Activated T-cell treated with anti-CD3 and anti-CD28 coated beads, Interleukin-2, amount 50 U/mL, for 24 hours (primary cell): ENCODE measurements at regions not wholly inside any gene's neighbourhood (a gene's known extent, or its start where the extent isn't known, plus 50 kb on each side); places are given as distances from the start of the nearest gene placed in this dataset.
"Not testable (repeated sequence)": the region's sequence is repeated elsewhere in the genome, so short reads cannot be mapped to it uniquely, and the experiment has no call there.

Source experiments
- DNase-seq: peaks from one replicate; pipeline ENCODE4 v3.0.0-alpha.2; 2020
- H3K27ac Mint-ChIP-seq: 2 replicates; pipeline ENCODE4 v1.8.0; 2020; ENCODE audit warnings: mild to moderate bottlenecking, mixed read lengths
- H3K27me3 Mint-ChIP-seq: 2 replicates; pipeline ENCODE4 v1.8.0; 2020; ENCODE audit warnings: mixed read lengths
- H3K36me3 Mint-ChIP-seq: 2 replicates; pipeline ENCODE4 v1.8.0; 2020; ENCODE audit warnings: low read depth, mixed read lengths
- H3K4me1 Mint-ChIP-seq: 2 replicates; pipeline ENCODE4 v1.8.0; 2020; ENCODE audit warnings: low read depth, mixed read lengths
- H3K4me3 Mint-ChIP-seq: 2 replicates; pipeline ENCODE4 v1.8.0; 2020; ENCODE audit warnings: mild to moderate bottlenecking, moderate library complexity, mixed read lengths
- H3K9me3 Mint-ChIP-seq: 2 replicates; pipeline ENCODE4 v1.8.0; 2020; ENCODE audit warnings: mixed read lengths

- H3K36me3 Mint-ChIP-seq, H3K27me3 Mint-ChIP-seq, H3K4me3 Mint-ChIP-seq, H3K4me1 Mint-ChIP-seq, H3K9me3 Mint-ChIP-seq, H3K27ac Mint-ChIP-seq, DNase-seq: not testable (repeated sequence)
Measured at GRCh38 chr11:82182697-82183096, 551.0 kb downstream of the FAM181B start.

DNA sequence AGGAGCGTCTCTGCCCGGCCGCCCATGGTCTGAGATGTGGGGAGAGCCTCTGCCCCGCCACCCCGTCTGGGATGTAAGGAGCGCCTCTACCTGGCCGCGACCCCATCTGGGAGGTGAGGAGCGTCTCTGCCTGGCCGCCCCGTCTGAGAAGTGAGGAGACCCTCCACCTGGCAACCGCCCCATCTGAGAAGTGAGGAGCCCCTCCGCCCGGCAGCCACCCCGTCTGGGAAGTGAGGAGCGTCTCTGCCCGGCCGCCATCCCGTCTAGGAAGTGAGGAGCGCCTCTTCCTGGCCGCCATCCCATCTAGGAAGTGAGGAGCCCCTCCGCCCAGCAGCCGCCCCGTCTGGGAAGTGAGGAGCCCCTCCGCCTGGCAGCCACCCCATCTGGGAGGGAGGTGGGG, 551.9 kb downstream of the FAM181B start:
- not testable (repeated sequence) for H3K4me3 Mint-ChIP-seq, H3K27me3 Mint-ChIP-seq, H3K9me3 Mint-ChIP-seq, H3K36me3 Mint-ChIP-seq, H3K27ac Mint-ChIP-seq, DNase-seq, H3K4me1 Mint-ChIP-seq

DNA sequence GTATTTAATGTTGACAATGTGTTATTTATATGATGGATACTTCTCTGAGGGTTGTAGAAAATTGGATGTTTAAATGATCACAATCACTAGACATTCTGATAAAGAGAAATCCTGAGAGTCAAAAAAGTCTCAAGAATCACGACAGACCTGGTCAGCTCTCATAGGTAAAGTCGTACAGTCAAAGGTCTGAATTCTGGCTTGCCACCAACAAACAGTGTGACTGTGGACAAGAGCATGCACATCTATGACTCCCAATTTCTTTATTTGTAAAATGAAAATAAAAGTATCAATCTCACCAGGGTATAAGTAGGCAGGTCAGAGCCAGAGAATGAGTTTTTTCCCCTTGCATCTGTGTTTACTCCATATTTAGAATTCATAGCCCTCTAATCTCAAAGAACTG, 556.7 kb downstream of the FAM181B start:
- Mint-ChIP-seq H3K4me1 (no peaks in the 10 kb centered on the region), H3K4me3 (no peak overlapping the region), H3K27me3 (no peaks in the 10 kb centered on the region), H3K36me3 (no peaks in the 10 kb centered on the region), H3K9me3 (peaks cover 3% of the 10 kb centered on the region), H3K27ac (no peak overlapping the region)
- no peak for DNase-seq

DNA sequence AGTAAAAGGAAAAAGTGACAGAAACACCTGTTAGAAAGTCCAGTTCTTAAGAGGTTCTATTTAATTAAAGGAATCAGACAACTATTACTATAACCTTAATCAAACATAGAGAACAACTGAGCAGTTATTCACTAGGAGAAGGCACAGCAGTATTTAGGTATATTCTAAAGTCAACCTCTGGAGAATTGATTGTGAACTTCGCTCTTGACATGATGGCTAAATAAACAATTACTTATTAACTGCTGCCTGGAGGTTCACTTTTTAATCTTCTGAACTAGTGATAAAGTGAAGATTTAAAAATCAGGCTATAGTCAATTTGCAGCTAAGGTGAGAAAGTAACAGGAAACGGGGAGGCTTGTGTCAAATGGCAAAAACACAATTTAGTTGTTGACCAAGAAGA, 557.3 kb downstream of the FAM181B start:
- Mint-ChIP-seq H3K4me1 (no peaks in the 10 kb centered on the region), H3K9me3 (peaks cover 6% of the 10 kb centered on the region), H3K4me3 (no peak overlapping the region), H3K27me3 (no peaks in the 10 kb centered on the region), H3K27ac (no peak overlapping the region), H3K36me3 (no peaks in the 10 kb centered on the region)
- no peak for DNase-seq

DNA sequence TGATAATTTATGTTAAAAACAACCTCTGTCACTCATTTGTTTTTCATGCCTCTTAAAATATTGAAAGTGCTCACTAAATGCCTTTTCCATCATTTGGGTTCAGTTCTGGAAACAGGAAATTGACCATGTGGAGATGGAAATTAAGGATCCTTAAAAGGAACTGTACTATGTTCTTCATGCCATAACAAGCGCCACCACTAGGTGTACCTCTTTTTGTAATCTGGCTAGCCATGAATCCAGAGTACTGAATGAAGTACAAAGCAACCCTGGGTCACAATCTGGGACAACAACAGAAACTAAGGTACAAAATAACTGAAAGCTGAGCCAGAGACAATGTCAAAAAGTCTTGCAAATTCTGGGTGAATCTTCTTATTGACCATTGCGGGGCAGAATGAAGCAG, 559.1 kb downstream of the FAM181B start:
- Mint-ChIP-seq H3K4me1 (no peaks in the 10 kb centered on the region), H3K27me3 (no peaks in the 10 kb centered on the region), H3K27ac (no peak overlapping the region), H3K9me3 (peaks cover 3% of the 10 kb centered on the region), H3K4me3 (no peak overlapping the region), H3K36me3 (no peaks in the 10 kb centered on the region)
- DNase-seq = no peak

DNA sequence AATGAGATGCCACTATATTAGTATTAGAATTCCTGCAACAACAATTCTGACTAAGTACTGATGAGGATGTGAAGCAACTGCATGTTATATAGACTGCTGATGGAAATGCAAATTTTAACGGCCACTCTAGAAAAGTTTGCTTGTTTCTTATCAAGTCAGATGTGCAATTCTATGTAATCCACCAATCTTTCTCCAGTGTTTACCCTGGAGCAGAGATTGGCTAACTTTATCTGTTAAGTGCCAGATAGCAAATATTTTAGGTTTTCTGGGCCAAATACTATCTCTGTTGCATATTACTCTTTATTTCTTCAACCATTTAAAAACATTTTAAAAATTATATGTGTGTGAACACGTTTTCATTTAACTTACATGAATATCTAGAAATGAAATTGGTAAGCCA, 586.9 kb downstream of the FAM181B start:
- Mint-ChIP-seq H3K36me3 (no peaks in the 10 kb centered on the region), H3K27me3 (no peaks in the 10 kb centered on the region), H3K4me1 (no peaks in the 10 kb centered on the region), H3K27ac (no peak overlapping the region), H3K9me3 (no peaks in the 10 kb centered on the region), H3K4me3 (no peak overlapping the region)
- no peak for DNase-seq

- Mint-ChIP-seq H3K4me3 (no peak overlapping the region), H3K27me3 (peaks cover 12% of the 10 kb centered on the region), H3K4me1 (no peaks in the 10 kb centered on the region), H3K9me3 (no peaks in the 10 kb centered on the region), H3K36me3 (no peaks in the 10 kb centered on the region), H3K27ac (no peak overlapping the region)
- no peak for DNase-seq
Measured at GRCh38 chr11:82118946-82119345, 614.7 kb downstream of the FAM181B start.

DNA sequence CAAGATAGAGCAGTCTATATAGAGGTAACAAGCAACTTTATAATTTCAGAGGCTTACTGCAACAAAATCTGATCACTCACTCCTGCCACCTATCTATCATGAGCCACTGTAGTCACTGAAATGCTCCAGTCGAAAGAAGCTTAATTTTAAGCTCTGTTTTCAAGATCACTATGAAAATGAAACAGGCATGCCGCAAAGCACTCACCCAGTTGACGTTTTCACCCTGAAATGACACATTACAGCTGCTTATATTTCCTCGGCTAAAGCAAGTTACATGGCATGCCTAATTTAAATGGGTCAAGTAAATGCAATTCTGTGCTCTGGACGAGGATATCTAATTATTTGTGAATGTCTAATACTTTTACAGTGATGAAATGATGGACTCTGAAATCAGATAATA, 616.3 kb downstream of the FAM181B start:
- Mint-ChIP-seq H3K27me3 (peaks cover 12% of the 10 kb centered on the region), H3K36me3 (no peaks in the 10 kb centered on the region), H3K4me3 (no peak overlapping the region), H3K4me1 (no peaks in the 10 kb centered on the region), H3K27ac (no peak overlapping the region), H3K9me3 (no peaks in the 10 kb centered on the region)
- DNase-seq = no peak

- H3K4me3 Mint-ChIP-seq = no peak overlapping the region
- no peaks in the 10 kb centered on the region for H3K27me3 Mint-ChIP-seq
- H3K36me3 Mint-ChIP-seq = no peaks in the 10 kb centered on the region
Measured at GRCh38 chr11:82105331-82105998, 628.2 kb downstream of the FAM181B start.

DNA sequence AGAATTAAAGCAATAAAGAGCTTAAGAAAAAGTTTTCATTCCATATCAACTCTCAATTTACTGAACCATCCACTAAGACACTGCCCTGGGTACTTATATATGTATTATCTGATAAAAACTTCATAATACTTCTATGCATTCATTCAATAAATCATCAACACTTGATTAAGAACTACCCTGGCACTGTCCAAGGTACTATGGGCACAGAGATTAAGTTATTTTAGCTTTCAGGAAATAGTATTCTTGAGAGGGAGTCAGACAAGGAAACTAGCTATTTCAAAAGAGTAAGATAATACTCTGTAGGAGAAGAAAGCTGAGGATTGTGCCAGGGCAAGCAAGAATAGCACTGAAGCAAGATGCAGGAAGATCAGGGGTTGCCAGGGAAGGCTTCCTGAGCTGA, 640.8 kb downstream of the FAM181B start:
- Mint-ChIP-seq H3K9me3 (no peaks in the 10 kb centered on the region), H3K27me3 (no peaks in the 10 kb centered on the region), H3K4me1 (no peaks in the 10 kb centered on the region), H3K27ac (no peak overlapping the region), H3K4me3 (no peak overlapping the region), H3K36me3 (no peaks in the 10 kb centered on the region)
- DNase-seq = no peak

More at GRCh38 chr11:82105331-82105998, 628.2 kb downstream of the FAM181B start:
- Mint-ChIP-seq H3K27ac (no peak overlapping the region), H3K9me3 (peaks cover 6% of the 10 kb centered on the region), H3K4me1 (peaks cover 1% of the 10 kb centered on the region)
- DNase-seq = no peak

- no peak overlapping the region for H3K27ac Mint-ChIP-seq
- H3K27me3 Mint-ChIP-seq = peaks cover 4% of the 10 kb centered on the region
- no peaks in the 10 kb centered on the region for H3K9me3 Mint-ChIP-seq
- no peak for DNase-seq
- H3K4me1 Mint-ChIP-seq = no peaks in the 10 kb centered on the region
- no peaks in the 10 kb centered on the region for H3K36me3 Mint-ChIP-seq
- H3K4me3 Mint-ChIP-seq = no peak overlapping the region
Measured at GRCh38 chr11:82089426-82089825, 644.2 kb downstream of the FAM181B start.

DNA sequence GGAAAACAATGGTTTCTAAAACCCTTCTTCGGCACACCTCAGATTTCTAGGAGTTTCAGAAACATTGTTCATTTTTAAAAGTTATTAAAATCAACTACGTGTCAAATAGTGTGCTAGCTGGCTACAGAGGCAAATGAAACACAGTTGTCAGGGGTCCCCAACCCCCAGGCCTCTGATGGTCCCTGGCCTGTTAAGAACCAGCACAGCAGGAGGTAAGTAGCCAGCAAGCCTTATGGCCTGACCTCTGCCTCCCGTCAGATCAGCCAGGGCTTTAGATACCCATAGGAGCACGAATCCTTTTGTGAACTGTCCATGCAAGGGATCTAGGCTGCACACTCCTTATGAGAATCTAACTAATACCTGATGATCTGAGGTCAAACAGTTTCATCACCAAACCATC, 648.2 kb downstream of the FAM181B start:
- Mint-ChIP-seq H3K4me3 (no peak overlapping the region), H3K27ac (no peak overlapping the region), H3K4me1 (no peaks in the 10 kb centered on the region), H3K36me3 (no peaks in the 10 kb centered on the region), H3K27me3 (peaks cover 9% of the 10 kb centered on the region), H3K9me3 (no peaks in the 10 kb centered on the region)
- no peak for DNase-seq

- no peak for DNase-seq
- no peak overlapping the region for H3K27ac Mint-ChIP-seq
- peaks cover 9% of the 10 kb centered on the region for H3K27me3 Mint-ChIP-seq
- H3K4me3 Mint-ChIP-seq = no peak overlapping the region
- H3K36me3 Mint-ChIP-seq = no peaks in the 10 kb centered on the region
- no peaks in the 10 kb centered on the region for H3K4me1 Mint-ChIP-seq
- H3K9me3 Mint-ChIP-seq = no peaks in the 10 kb centered on the region
Measured at GRCh38 chr11:82082976-82083375, 650.7 kb downstream of the FAM181B start.

DNA sequence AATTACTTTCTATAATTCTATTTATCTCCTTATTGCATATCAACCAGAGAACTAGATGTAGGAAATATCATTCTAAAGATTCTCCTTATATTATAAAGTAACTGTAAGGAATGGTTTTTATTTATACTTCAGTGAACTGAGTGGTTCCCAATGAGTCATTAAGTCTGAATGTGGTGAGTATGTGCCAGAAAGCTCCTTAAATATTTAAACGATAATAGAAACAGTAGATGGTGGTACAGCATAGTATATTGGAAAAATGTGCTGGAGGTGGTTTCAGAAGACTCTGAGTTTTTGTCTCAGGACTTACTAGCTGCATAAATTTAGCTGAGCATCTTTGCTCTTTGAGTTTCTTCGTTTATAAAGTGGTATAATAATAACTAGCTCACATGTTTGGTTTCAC, 653.5 kb downstream of the FAM181B start:
- no peaks in the 10 kb centered on the region for H3K36me3 Mint-ChIP-seq
- no peak for DNase-seq
- no peak overlapping the region for H3K27ac Mint-ChIP-seq

DNA sequence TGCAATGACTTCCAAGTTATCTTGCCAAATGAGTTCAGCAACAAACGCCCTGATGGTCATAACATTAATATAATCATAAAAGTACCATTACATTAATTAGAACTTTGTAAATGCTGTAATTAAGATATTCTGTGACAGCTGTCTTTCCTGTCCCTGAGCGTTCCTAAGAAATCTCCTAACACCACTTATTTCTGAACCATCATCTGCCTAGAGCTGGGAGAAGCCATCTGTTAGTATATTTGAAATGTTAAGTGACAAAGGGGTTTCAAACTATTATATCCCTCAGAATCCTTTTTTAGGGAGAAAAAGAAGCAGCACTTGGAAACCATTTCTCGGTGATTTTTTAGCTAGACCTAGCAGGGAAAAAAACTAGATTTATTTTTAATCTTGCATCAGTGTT, 657.5 kb downstream of the FAM181B start:
- Mint-ChIP-seq H3K4me1 (peaks cover 2% of the 10 kb centered on the region), H3K4me3 (no peak overlapping the region), H3K9me3 (no peaks in the 10 kb centered on the region), H3K36me3 (no peaks in the 10 kb centered on the region), H3K27ac (no peak overlapping the region), H3K27me3 (peaks cover 6% of the 10 kb centered on the region)
- no peak for DNase-seq

More for the DNA sequence above, 653.5 kb downstream of the FAM181B start:
- Mint-ChIP-seq H3K4me3 (no peak overlapping the region), H3K4me1 (no peaks in the 10 kb centered on the region), H3K27me3 (peaks cover 13% of the 10 kb centered on the region), H3K9me3 (no peaks in the 10 kb centered on the region)

GRCh38 chr11:82059505-82059904, 674.2 kb downstream of the FAM181B start:
- Mint-ChIP-seq H3K27me3 (no peaks in the 10 kb centered on the region), H3K4me1 (no peaks in the 10 kb centered on the region), H3K27ac (no peak overlapping the region), H3K4me3 (no peak overlapping the region), H3K36me3 (no peaks in the 10 kb centered on the region), H3K9me3 (no peaks in the 10 kb centered on the region)
- no peak for DNase-seq
